ENCODE measurements at regions not wholly inside any gene's neighbourhood (a gene's known extent, or its start where the extent isn't known, plus 50 kb on each side); places are given as distances from the start of the nearest gene placed in this dataset.

DNA sequence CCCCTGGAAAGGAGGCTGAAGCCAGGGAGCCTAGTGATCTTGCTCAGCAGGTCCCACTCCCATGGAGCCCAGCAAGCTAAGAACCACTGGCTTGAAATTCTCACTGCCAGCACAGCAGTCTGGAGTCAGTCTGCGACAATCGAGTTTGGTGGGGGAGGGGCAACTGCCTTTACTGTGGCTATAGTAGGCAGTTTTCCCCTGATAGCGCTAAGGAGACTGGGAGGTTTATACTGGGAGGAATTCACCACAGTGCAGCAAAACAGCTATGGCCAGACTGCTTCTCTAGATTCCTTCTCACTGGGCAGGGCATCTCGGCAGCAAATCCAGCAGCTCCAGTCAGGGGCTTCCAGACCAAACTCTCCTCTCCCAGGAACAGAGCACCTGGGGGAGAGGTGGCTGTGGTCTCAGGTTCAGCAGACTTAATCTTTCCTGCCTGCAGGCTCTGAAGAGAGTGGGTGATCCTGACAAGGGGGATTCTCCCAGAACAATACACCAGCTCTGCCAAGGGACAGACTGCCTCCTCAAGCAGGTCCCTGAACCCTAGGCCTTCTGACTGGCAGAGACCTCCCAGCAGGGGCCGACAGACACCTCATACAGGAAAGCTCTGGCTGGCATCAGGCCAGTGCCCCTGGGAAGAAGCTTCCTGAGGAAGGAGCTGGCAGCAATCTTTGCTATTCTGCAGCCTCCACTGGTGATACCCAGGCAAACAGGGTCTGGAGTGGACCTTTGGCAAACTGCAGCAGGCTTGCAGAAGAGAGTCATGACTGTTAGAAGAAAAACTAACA is 548.5 kb upstream of the NEGR1 start:
- TF ChIP-seq POLR2A (IDR thresholded peaks at IDR 0.05): no peak
- TF ChIP-seq, protein P1, sequence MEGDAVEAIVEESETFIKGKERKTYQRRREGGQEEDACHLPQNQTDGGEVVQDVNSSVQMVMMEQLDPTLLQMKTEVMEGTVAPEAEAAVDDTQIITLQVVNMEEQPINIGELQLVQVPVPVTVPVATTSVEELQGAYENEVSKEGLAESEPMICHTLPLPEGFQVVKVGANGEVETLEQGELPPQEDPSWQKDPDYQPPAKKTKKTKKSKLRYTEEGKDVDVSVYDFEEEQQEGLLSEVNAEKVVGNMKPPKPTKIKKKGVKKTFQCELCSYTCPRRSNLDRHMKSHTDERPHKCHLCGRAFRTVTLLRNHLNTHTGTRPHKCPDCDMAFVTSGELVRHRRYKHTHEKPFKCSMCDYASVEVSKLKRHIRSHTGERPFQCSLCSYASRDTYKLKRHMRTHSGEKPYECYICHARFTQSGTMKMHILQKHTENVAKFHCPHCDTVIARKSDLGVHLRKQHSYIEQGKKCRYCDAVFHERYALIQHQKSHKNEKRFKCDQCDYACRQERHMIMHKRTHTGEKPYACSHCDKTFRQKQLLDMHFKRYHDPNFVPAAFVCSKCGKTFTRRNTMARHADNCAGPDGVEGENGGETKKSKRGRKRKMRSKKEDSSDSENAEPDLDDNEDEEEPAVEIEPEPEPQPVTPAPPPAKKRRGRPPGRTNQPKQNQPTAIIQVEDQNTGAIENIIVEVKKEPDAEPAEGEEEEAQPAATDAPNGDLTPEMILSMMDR (IDR thresholded peaks at IDR 0.05): no peak
- H3K9me3 ChIP-seq: peaks cover 0 to 51% (median 18%) of the 10 kb centered on the region in 12 donors
- no peak overlapping the region for H3K27ac ChIP-seq
- H3K27me3 ChIP-seq: no peaks in the 10 kb centered on the region
- intact Hi-C loops (cut with DNase I): no loop called here
- H3K4me3 ChIP-seq: no peak overlapping the region
- WGBS, 4 donors: 32 to 68% (median 49%) methylated on average over 5 of the region's 5 CpGs
- DNase-seq (no peak), ATAC-seq (no peak)
- H3K4me1 ChIP-seq: no peaks in the 10 kb centered on the region
- H3K36me3 ChIP-seq: no peaks in the 10 kb centered on the region

DNA sequence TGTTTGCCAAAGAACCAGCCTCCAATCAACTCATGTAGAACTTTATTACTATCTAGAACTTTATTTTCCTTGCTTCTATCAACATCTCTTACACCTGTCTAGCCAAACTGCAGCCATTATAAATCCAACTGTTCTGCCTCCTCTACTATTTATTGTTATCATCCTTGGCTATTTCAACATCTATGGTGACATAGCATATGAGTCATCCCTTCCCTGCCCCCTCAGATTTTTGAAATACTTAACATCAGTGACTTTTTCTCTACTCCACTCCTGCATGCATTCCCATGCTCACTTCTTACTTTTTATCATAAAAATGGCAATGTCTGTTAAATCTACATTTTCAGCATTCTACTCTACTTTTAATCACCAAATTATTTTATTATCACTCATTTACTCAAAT is 544.9 kb upstream of the NEGR1 start:
- ATAC-seq (no peak), DNase-seq (no peak)
- no peak overlapping the region for H3K27ac ChIP-seq
- peaks cover 0 to 22% (median 5%) of the 10 kb centered on the region in 12 donors for H3K9me3 ChIP-seq
- no peaks in the 10 kb centered on the region for H3K36me3 ChIP-seq
- no peaks in the 10 kb centered on the region for H3K27me3 ChIP-seq
- intact Hi-C loops (cut with DNase I): no loop called here
- H3K4me3 ChIP-seq: no peak overlapping the region
- TF ChIP-seq POLR2A (IDR thresholded peaks at IDR 0.05): no peak
- TF ChIP-seq, protein P1 (IDR thresholded peaks at IDR 0.05): no peak
- H3K4me1 ChIP-seq: no peaks in the 10 kb centered on the region

DNA sequence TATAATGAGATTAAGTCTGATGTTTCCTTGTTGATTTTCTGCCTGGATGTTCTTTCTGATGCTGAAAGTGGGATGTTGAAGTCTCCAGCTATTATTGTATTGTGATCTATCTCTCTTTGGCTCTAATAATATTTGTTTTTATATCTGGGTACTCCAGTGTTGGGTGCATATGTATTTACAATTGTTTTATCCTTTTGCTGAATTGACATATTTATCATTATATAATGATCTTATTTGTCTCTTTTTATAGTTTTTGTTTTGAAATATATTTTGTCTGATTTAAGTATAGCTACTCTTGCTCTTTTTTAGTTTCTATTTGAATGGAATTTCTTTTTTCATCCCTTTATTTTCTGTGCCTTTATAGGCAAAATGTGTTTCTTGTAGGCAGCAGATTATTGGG is 522.2 kb upstream of the NEGR1 start:
- Histone ChIP-seq H3K27ac (no peak overlapping the region), H3K36me3 (no peaks in the 10 kb centered on the region), H3K9me3 (peaks cover 0 to 22% (median 0%) of the 10 kb centered on the region in 12 donors), H3K4me1 (no peaks in the 10 kb centered on the region), H3K4me3 (no peak overlapping the region), H3K27me3 (no peaks in the 10 kb centered on the region)
- TF ChIP-seq, protein P1 (IDR thresholded peaks at IDR 0.05): no peak
- no peak for TF ChIP-seq POLR2A (IDR thresholded peaks at IDR 0.05)
- DNase-seq: no peak
- ATAC-seq: no peak
- intact Hi-C loops (cut with DNase I): no loop called here

DNA sequence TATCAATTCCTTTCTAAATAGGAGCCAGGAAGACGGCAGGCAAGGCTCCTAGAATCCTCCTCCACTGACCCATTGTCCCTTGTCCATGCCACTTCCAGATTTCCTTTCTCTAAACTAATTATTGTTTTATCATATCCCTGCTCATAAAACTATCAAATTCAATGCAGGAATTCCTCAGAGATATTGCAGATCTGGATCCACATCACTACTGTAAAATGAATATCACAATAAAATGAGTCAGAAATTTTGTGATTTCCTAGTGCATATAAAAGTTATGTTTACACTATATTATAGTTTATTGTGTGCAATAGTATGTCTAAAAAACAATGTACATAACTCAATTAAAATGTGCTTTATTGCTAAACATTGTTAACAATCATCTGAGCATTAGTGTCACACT is 498.7 kb upstream of the NEGR1 start:
- no peaks in the 10 kb centered on the region for H3K36me3 ChIP-seq
- intact Hi-C loops (cut with DNase I): no loop called here
- WGBS, 4 donors: 50 to 72% (median 63%) methylated on average over 1 of the region's 1 CpG
- no peaks in the 10 kb centered on the region for H3K4me1 ChIP-seq
- no peaks in the 10 kb centered on the region for H3K9me3 ChIP-seq
- no peak overlapping the region for H3K27ac ChIP-seq
- no peak overlapping the region for H3K4me3 ChIP-seq
- no peak for DNase-seq
- ATAC-seq: no peak
- TF ChIP-seq POLR2A (IDR thresholded peaks at IDR 0.05): no peak
- TF ChIP-seq, protein P1 (IDR thresholded peaks at IDR 0.05): no peak
- no peaks in the 10 kb centered on the region for H3K27me3 ChIP-seq

Data from heart left ventricle (tissue), 16 donors.